Embryonic facial prominence (tissue), 1 donor: ENCODE measurements at regions not wholly inside any gene's neighbourhood (a gene's known extent, or its start where the extent isn't known, plus 50 kb on each side); places are given as distances from the start of the nearest gene placed in this dataset.
"Not testable (repeated sequence)": the region's sequence is repeated elsewhere in the genome, so short reads cannot be mapped to it uniquely, and the experiment has no call there.

Experiments
- DNase-seq: peaks from one replicate; pipeline ENCODE4 v3.0.0-alpha.2; 2016; ENCODE audit errors: extremely low spot score

GRCh38 chr16:52309446-52310416 lies 237.2 kb downstream of the TOX3 start:
- DNase-seq = no peak

GRCh38 chr16:52308051-52308450 lies 238.9 kb downstream of the TOX3 start:
- peak; percentile 6 for DNase-seq

DNA sequence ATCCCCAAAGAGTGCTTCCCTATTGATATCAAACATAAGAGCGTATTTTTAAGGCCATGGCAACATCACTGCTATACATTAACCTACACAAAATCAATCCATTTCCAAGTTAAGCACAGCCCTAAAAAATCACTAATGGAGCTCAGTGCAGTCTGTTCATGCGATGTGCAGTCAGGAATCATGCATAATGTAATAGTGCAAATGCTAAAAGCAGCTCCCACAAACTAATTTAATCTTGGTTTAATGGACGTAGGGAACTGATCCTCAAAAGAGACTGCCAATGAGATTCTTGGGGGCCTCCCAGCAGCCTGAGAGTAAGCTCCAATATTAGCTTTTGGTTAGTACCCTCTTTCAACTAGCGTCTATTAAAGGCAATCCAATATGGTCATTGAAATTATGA lies 245.9 kb downstream of the TOX3 start:
- DNase-seq = no peak

GRCh38 chr16:52298769-52299168 lies 248.2 kb downstream of the TOX3 start:
- no peak for DNase-seq

GRCh38 chr16:52296706-52297315 lies 250.1 kb downstream of the TOX3 start:
- not testable (repeated sequence) for DNase-seq

DNA sequence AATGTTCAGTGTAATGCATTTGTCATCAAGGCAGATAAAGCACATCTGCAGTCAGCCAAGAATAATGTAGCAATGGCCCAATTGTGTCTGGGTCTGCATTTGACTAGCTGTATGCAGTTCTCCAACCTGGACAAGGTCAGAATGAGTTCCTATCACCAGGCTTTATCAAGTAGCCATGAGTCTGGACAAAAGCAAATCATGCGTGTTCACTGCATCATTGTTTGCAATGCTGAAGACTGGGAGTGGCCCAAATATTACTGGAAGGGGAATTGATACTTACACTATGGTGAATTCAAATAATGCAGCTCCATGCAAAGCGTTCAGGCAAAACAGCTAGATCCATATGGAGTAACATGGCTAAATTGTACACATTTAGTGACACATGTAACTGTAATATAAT lies 250.9 kb downstream of the TOX3 start:
- no peak for DNase-seq

DNA sequence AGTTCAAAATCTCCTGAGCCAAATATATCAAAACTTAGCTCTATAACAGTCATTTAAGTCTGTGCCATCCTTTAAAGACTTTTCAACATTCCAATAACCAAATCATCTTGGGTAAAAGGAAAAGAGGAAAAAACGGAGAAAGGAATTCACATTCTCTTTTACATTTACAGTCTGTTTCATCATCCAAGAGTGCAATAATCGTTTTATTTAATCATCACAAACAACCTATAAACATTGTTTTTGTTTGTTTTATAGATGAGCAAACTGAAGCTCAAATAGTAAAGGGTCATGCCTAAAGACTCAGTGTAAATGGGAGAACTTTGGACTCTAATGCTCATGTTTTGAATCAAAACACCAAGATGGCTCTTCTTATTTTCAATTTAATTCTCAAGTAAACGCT lies 252.3 kb downstream of the TOX3 start:
- no peak for DNase-seq

GRCh38 chr16:52293204-52293603 lies 253.7 kb downstream of the TOX3 start:
- no peak for DNase-seq

- no peak for DNase-seq
Observed at GRCh38 chr16:52283584-52284375, 263.2 kb downstream of the TOX3 start.

DNA sequence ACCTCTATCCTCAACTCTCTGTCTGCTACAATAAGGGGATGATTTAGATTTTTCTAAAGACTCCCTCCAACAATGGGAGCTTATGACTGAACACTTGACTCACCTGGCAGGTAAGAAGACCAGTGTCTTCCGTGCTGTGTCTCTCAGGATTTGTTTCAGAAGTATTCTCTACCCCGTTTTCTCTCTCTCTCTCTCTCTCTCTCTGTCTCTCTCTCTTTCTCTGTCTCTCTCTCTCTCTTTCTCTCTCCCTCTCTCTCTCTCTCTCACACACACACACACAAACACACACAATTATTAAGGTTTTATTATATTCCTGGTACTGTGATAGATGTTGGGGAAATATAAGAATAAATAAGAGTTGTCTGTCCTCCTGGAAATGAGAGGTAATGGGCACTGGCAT lies 263.9 kb downstream of the TOX3 start:
- no peak for DNase-seq

DNA sequence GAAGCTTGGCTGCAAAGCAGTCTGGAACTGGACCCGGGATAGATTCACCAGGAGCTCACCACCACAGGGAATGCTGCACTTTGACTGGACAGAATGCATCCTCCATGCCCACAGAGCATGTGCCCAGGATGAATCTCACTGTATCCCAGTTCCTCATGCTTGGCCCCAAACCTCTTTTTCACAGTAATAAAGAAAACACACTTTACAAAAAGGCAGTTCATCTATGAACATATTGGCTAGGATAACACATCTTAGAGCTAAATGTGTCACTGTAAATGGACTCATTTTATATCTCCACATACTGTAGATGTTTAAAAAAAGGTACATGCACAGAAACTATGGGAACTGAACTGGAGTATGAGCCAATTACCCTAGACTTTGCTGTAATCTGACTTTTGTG lies 266.9 kb downstream of the TOX3 start:
- no peak for DNase-seq

DNA sequence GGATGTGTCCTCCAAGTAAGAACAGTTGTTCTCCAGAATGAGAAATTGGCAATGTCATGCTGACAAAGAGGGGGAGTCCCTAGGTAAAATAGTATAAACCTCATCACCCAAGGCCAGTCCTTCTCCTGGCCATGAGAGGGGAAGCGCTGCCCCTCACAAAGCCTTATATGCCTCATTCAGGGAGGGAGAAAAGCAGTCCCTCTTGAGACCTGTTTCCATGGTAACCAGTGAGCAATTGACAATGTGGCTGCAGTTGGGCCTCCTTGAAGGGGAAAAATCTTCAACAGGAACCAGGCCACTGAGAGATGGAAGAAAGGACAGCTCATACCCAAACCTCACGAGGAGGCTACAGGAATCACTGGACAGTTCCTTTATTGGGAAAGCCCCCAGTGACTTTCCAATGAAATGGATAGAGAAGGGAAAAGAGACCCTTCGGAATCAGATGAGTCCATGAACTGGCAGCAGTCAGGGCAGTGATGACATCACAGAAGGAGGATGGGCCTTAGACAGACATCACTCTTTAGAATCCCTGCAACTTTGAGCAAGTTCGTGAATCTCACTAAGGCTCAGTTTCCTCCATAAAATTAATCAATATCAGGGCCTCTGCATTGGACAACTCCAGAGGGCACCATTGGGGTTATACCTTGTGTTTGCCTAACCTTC lies 275.7 kb downstream of the TOX3 start:
- DNase-seq = no peak

DNA sequence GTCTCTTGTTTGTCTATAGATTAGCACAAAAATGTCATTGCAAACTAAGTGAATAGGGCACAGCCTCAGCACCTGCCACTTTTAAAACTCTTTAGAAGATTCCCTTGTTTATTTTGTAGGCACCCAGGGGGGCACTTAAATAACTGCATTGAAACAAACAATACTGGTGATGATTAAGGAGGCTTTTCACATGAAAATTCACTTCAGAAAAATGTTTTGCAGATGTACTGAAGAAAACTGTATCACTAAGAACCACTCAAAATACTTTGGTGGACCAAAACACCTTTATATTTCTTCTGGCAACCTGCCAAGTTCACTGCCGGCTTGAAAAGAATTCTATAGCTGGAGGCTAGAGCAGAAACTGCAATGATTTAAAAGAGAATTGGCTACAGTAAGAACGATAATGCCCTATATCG lies 281.5 kb downstream of the TOX3 start:
- DNase-seq = no peak

DNA sequence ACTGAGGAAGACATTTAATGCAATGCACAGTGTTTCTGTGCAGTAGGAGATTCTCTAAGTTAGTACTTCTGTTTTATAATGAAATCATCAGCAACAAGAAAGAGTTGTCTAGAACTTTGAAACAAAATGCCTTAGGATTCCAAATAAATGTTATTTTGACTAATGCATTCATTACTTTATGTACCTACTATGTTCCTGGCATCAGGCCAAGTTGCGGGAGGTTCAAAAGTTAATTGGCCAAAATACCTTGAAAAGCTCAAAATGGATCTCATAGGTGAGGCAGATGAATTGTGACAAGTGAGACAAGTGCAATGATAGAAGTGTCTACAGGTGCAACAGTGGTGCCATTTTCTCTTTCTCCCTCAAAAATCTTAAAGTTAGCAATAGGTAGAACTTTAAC lies 289.4 kb downstream of the TOX3 start:
- DNase-seq = no peak

DNA sequence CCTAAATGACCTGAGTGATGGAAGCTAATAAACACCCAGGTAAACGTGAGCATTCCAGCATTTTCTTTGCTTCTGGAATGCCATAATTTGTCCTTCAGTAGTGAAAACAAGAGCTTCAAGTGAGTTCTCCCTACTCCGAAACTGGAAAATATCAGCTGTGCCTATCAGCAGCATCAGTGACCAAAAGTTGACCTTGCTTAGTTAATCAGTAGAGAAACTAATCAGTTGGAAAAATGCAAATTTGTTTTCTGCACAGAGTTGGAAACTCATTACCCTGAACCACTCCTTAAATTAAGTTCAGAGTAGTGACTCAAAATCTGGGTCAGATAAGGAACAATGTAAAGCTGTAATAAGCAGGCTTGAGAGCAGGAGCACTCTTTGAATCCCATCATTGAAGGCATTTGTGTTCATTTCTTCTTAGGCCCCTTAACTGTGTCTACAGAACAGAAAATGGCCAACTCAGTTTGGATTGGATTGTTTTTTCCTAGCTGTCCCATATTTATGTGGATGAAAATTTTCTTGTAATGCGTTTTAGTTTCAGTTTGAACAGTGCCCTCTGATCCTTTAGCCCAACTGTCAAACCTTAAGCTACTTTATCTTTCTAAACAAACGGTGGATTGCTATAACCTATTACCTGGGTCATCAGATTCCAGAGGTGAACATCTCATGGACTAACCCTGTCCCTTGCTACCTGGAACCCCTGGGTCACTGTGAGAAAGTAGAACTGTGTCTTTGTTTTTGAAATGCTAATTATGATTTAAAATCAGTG lies 290.4 kb downstream of the TOX3 start:
- DNase-seq = no peak

GRCh38 chr16:52254746-52255145 lies 292.2 kb downstream of the TOX3 start:
- no peak for DNase-seq

DNA sequence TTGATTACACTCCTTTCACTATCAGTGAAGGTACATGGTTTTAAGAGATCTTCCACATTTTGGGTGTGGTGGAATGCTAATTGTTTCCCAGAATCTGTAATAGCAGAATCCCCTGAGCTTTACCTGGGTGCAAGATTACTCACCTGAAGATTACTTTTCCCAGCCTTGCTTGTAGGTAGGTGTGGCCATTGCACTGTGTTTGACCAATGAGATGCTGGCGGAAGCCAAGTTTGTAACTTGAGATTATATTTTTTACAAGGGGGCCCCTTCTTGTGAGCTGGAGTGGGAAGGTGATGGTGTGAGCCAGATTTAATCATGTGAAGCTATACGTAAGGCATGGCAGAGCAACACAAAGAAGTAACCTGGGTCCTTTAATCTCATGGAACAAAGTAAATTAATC lies 294.3 kb downstream of the TOX3 start:
- no peak for DNase-seq

- no peak for DNase-seq
Observed at GRCh38 chr16:52251495-52251894, 295.4 kb downstream of the TOX3 start.

GRCh38 chr16:52247737-52248136 lies 299.2 kb downstream of the TOX3 start:
- no peak for DNase-seq

- DNase-seq = no peak
Observed at GRCh38 chr16:52238710-52239109, 308.2 kb downstream of the TOX3 start.

DNA sequence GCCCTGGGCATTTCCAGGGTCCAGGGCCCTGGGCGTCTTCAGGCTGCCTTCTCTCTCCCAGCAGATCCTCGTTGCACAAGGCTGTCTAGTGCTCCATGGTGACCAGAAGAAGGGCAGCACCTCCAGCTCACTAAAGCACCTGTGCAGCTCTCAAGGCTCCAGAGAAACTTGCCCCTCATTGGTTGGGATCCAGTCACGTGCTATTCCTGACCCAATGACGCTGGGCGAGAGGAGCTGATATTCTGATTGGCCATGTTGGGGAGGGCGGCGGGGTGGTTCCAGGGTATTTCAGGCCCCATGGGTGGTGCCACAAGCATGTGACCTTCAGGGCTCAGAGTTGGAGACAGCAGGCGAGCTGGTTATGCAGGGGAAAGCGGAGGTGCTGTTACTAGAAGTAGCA lies 309.1 kb downstream of the TOX3 start:
- DNase-seq = no peak
